ENCODE measurements at regions not wholly inside any gene's neighbourhood (a gene's known extent, or its start where the extent isn't known, plus 50 kb on each side); places are given as distances from the start of the nearest gene placed in this dataset.

GRCh38 chr20:55667955-55668354 is 337.4 kb downstream of the CBLN4 start:
- POLR2A ChIA-PET, result no interaction called here
- Histone ChIP-seq H3K27me3 (ENCODE audit: control insufficient read depth, insufficient read depth, low read length) (no peaks in the 10 kb centered on the region), H3K4me3 (ENCODE audit: low read depth, low read length) (no peak overlapping the region), H3K9me3 (ENCODE audit: control insufficient read depth, insufficient read depth, low read length) (peaks cover 27% of the 10 kb centered on the region), H3K27ac (ENCODE audit: low read depth, low read length) (no peak overlapping the region)
- no peak for TF ChIP-seq CTCF (IDR thresholded peaks at IDR 0.05; ENCODE audit: low read depth, low read length)
- CTCF ChIA-PET, result no interaction called here
- DNase-seq (ENCODE audit: low read depth, low spot score), result no peak

DNA sequence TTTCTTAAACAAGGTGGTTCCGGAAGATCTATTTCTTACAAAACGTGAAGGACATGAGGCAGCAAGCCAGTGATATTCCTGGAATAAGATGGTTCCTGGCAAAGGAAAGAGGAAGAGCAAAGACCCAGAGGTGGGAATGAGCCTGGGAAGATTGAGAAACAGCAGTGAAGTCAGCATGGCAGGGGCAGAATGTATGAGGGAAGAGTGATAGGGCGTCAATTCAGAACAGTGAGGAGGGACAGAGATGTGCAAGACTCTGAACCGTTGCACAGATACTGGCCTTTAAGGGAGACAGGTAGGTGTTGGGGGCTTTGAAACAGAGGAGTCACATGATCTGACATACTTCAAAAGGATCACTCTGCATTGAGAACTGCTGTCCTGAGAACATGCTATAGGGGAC is 338.3 kb downstream of the CBLN4 start:
- ChIA-PET CTCF (no interaction called here), POLR2A (no interaction called here)
- Histone ChIP-seq H3K27ac (ENCODE audit: low read depth, low read length) (no peak overlapping the region), H3K9me3 (ENCODE audit: control insufficient read depth, insufficient read depth, low read length) (peaks cover 23% of the 10 kb centered on the region), H3K27me3 (ENCODE audit: control insufficient read depth, insufficient read depth, low read length) (no peaks in the 10 kb centered on the region), H3K4me3 (ENCODE audit: low read depth, low read length) (no peak overlapping the region)
- no peak for TF ChIP-seq CTCF (IDR thresholded peaks at IDR 0.05; ENCODE audit: low read depth, low read length)
- DNase-seq (ENCODE audit: low read depth, low spot score), result no peak

DNA sequence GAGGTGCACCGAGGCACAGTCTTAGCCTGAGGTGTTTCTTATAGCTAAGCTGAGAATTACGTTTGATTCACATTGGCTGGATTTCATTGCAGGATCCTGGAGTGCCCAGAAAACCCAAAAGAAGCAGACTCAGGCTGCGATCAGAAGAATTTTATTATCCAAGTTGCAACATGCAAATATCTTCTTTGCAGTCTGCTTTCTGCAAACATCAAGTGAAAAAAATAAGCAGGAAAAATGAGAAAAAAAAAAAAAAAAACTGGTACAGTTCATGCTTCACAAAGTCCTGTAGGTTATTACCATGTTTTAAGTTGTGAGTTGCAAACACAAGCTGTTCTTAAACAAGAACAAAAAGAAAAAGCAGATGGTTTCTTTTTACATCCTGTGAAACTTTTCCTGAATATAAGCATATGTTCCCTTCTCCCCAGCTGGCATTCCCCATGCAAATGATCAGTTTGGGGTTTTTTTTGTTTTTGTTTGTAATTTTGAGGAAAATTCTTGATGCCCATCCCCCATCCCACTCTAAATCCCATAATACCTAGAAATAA is 349.0 kb downstream of the CBLN4 start:
- Histone ChIP-seq H3K27me3 (ENCODE audit: control insufficient read depth, insufficient read depth, low read length) (no peaks in the 10 kb centered on the region), H3K4me3 (ENCODE audit: low read depth, low read length) (no peak overlapping the region), H3K9me3 (ENCODE audit: control insufficient read depth, insufficient read depth, low read length) (peaks cover 2% of the 10 kb centered on the region), H3K27ac (ENCODE audit: low read depth, low read length) (no peak overlapping the region)
- DNase-seq (ENCODE audit: low read depth, low spot score), result no peak
- POLR2A ChIA-PET, result no interaction called here
- CTCF ChIA-PET, result no interaction called here
- TF ChIP-seq CTCF (IDR thresholded peaks at IDR 0.05; ENCODE audit: low read depth, low read length), result no peak

DNA sequence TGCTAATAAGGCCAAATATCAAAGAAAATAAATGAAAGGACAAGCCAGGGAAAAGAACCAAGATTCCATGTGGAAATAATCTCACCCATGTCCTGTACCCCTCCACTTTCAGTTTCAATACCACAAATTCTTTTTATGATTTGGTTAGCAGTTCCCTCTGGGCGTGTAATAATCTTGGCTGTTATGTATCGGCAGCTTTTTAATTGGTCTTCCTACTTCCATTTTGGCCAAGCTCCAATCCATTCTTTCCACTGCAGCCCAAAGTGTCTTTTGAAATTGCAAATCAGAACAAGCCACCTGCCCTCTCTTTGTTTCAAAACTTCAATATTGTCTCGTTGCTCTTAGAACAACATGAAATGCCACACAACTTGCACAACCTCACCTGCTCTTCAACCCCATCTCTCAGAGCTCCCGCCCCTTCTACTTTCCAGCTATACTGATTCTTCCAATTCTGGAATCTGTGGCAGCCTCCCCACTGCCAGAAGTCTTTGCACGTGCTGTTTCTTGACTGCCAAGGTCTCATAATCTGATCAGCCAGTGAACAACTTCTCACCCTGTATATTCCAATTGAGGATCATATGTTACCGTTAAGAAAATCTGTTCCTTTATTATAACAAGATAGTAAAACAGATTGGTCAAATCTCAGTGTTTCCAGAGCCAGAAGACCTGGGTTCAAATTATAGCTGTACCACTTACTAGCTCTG is 354.5 kb downstream of the CBLN4 start:
- no peak overlapping the region for H3K4me3 ChIP-seq (ENCODE audit: low read depth, low read length)
- H3K27ac ChIP-seq (ENCODE audit: low read depth, low read length), result no peak overlapping the region
- TF ChIP-seq CTCF (IDR thresholded peaks at IDR 0.05; ENCODE audit: low read depth, low read length), result no peak
- peaks cover 2% of the 10 kb centered on the region for H3K9me3 ChIP-seq (ENCODE audit: control insufficient read depth, insufficient read depth, low read length)
- POLR2A ChIA-PET, result no interaction called here
- H3K27me3 ChIP-seq (ENCODE audit: control insufficient read depth, insufficient read depth, low read length), result no peaks in the 10 kb centered on the region
- CTCF ChIA-PET, result no interaction called here
- no peak for DNase-seq (ENCODE audit: low read depth, low spot score)

DNA sequence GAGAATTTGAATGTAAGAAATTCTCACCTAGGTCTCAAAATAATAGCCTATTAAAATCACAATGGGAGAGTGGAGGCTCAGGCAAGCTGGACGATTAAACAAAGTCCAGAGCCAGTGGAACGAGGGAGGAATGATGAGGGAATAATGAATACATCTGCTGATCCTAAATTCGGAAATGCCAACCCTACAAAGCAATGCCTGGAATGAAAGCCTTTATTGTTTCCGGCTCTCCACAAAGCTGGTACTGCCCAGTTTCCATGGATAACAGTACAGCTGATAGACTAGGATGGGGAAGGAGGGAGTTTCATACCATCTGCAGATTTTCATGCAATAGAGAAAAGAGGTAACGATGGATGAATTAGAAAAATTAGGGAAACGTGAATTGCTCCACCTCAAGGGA is 356.1 kb downstream of the CBLN4 start:
- DNase-seq (ENCODE audit: low read depth, low spot score), result no peak
- Histone ChIP-seq H3K27me3 (ENCODE audit: control insufficient read depth, insufficient read depth, low read length) (no peaks in the 10 kb centered on the region), H3K4me3 (ENCODE audit: low read depth, low read length) (no peak overlapping the region), H3K9me3 (ENCODE audit: control insufficient read depth, insufficient read depth, low read length) (peaks cover 6% of the 10 kb centered on the region; the same call in 1 of the 2 replicates), H3K27ac (ENCODE audit: low read depth, low read length) (no peak overlapping the region)
- CTCF ChIA-PET, result no interaction called here
- no peak for TF ChIP-seq CTCF (IDR thresholded peaks at IDR 0.05; ENCODE audit: low read depth, low read length)
- POLR2A ChIA-PET, result no interaction called here

All from AG04450 (cell line).